ENCODE measurements at regions not wholly inside any gene's neighbourhood (a gene's known extent, or its start where the extent isn't known, plus 50 kb on each side); places are given as distances from the start of the nearest gene placed in this dataset.

GRCh38 chr3:5735896-5736295, 548.4 kb downstream of the EDEM1 start:
- Mint-ChIP-seq H3K4me1 (ENCODE audit: unreplicated experiment) (no peaks in the 10 kb centered on the region), H3K4me3 (ENCODE audit: unreplicated experiment) (no peak overlapping the region), H3K27ac (ENCODE audit: unreplicated experiment) (no peak overlapping the region), H3K36me3 (ENCODE audit: unreplicated experiment) (no peaks in the 10 kb centered on the region), H3K9me3 (ENCODE audit: unreplicated experiment) (peaks cover 18% of the 10 kb centered on the region), H3K27me3 (ENCODE audit: unreplicated experiment) (no peaks in the 10 kb centered on the region)
- TF ChIP-seq CTCF (IDR thresholded peaks at IDR 0.05), result no peak
- DNase-seq (ENCODE audit: extremely low spot score, unreplicated experiment), result no peak

GRCh38 chr3:5739299-5739935, 551.9 kb downstream of the EDEM1 start:
- Mint-ChIP-seq H3K27me3 (ENCODE audit: unreplicated experiment) (no peaks in the 10 kb centered on the region), H3K27ac (ENCODE audit: unreplicated experiment) (no peak overlapping the region), H3K36me3 (ENCODE audit: unreplicated experiment) (no peaks in the 10 kb centered on the region), H3K9me3 (ENCODE audit: unreplicated experiment) (peaks cover 11% of the 10 kb centered on the region), H3K4me3 (ENCODE audit: unreplicated experiment) (no peak overlapping the region), H3K4me1 (ENCODE audit: unreplicated experiment) (no peaks in the 10 kb centered on the region)
- DNase-seq (ENCODE audit: extremely low spot score, unreplicated experiment), result no peak
- no peak for TF ChIP-seq CTCF (IDR thresholded peaks at IDR 0.05)

- Mint-ChIP-seq H3K4me1 (ENCODE audit: unreplicated experiment) (no peaks in the 10 kb centered on the region), H3K36me3 (ENCODE audit: unreplicated experiment) (no peaks in the 10 kb centered on the region), H3K27me3 (ENCODE audit: unreplicated experiment) (no peaks in the 10 kb centered on the region), H3K4me3 (ENCODE audit: unreplicated experiment) (no peak overlapping the region), H3K9me3 (ENCODE audit: unreplicated experiment) (peaks cover 10% of the 10 kb centered on the region), H3K27ac (ENCODE audit: unreplicated experiment) (no peak overlapping the region)
- no peak for DNase-seq (ENCODE audit: extremely low spot score, unreplicated experiment)
- no peak for TF ChIP-seq CTCF (IDR thresholded peaks at IDR 0.05)
Observed at GRCh38 chr3:5739949-5740348, 552.4 kb downstream of the EDEM1 start.

GRCh38 chr3:5741017-5741416, 553.5 kb downstream of the EDEM1 start:
- no peak for TF ChIP-seq CTCF (IDR thresholded peaks at IDR 0.05)
- Mint-ChIP-seq H3K27ac (ENCODE audit: unreplicated experiment) (no peak overlapping the region), H3K27me3 (ENCODE audit: unreplicated experiment) (no peaks in the 10 kb centered on the region), H3K4me3 (ENCODE audit: unreplicated experiment) (no peak overlapping the region), H3K4me1 (ENCODE audit: unreplicated experiment) (no peaks in the 10 kb centered on the region), H3K9me3 (ENCODE audit: unreplicated experiment) (peaks cover 16% of the 10 kb centered on the region), H3K36me3 (ENCODE audit: unreplicated experiment) (no peaks in the 10 kb centered on the region)
- DNase-seq (ENCODE audit: extremely low spot score, unreplicated experiment), result no peak

GRCh38 chr3:5750091-5750490, 562.6 kb downstream of the EDEM1 start:
- H3K4me1 Mint-ChIP-seq (ENCODE audit: unreplicated experiment), result no peaks in the 10 kb centered on the region
- no peak overlapping the region for H3K27ac Mint-ChIP-seq (ENCODE audit: unreplicated experiment)
- DNase-seq (ENCODE audit: extremely low spot score, unreplicated experiment), result no peak
- no peaks in the 10 kb centered on the region for H3K27me3 Mint-ChIP-seq (ENCODE audit: unreplicated experiment)
- H3K36me3 Mint-ChIP-seq (ENCODE audit: unreplicated experiment), result no peaks in the 10 kb centered on the region
- TF ChIP-seq CTCF (IDR thresholded peaks at IDR 0.05), result no peak
- H3K4me3 Mint-ChIP-seq (ENCODE audit: unreplicated experiment), result no peak overlapping the region
- peaks cover 31% of the 10 kb centered on the region for H3K9me3 Mint-ChIP-seq (ENCODE audit: unreplicated experiment)

Measured in osteocyte (in vitro differentiated cells).